MM.1S (cell line): ENCODE measurements at regions not wholly inside any gene's neighbourhood (a gene's known extent, or its start where the extent isn't known, plus 50 kb on each side); places are given as distances from the start of the nearest gene placed in this dataset.

Experiments
- CTCF ChIP-seq: fragments of 300-600 bp; sonication (generic); IDR thresholded peaks from 2 replicates; pipeline ENCODE4 v1.5.1; 2016; ENCODE audit warnings: antibody characterized with exemption, low read length, mixed read lengths
- EZH2 ChIP-seq: fragments of 300-600 bp; sonication (generic); optimal IDR thresholded peaks from 2 replicates; pipeline ENCODE3; 2017; ENCODE audit warnings: low read depth, mild to moderate bottlenecking, antibody characterized with exemption, low read length, mixed read lengths
- EZH2phosphoT487 ChIP-seq: fragments of 300-600 bp; sonication (generic); IDR thresholded peaks from 2 replicates; pipeline ENCODE4 v1.6.1; 2018; ENCODE audit warnings: antibody characterized with exemption, low read length

GRCh38 chr10:124287071-124287685 lies 131.5 kb downstream of the OAT start:
- TF ChIP-seq CTCF: no peak
- TF ChIP-seq EZH2phosphoT487: no peak
- TF ChIP-seq EZH2: no peak
